ENCODE measurements at regions not wholly inside any gene's neighbourhood (a gene's known extent, or its start where the extent isn't known, plus 50 kb on each side); places are given as distances from the start of the nearest gene placed in this dataset.

- Histone ChIP-seq H3K9me3 (replicated peaks in 1 of 2; ENCODE audit: control insufficient read depth in 1 of 2, insufficient read depth in 1 of 2, low read length in 2 of 2) (no peaks in the 10 kb centered on the region), H3K27ac (ENCODE audit: low read depth in 1 of 2, low read length in 2 of 2) (no peak overlapping the region), H3K4me1 (ENCODE audit: control insufficient read depth in 1 of 2, insufficient read depth in 2 of 2, low read length in 2 of 2) (no peaks in the 10 kb centered on the region), H2AFZ (ENCODE audit: insufficient read depth, low read depth, low read length, poor library complexity, severe bottlenecking) (no peak overlapping the region), H3K4me2 (replicated peaks; ENCODE audit: extremely low read depth, low read length, poor library complexity, severe bottlenecking) (no peak overlapping the region), H4K20me1 (ENCODE audit: insufficient read depth, low read length) (no peaks in the 10 kb centered on the region), H3K9ac (ENCODE audit: insufficient read depth, low read length, poor library complexity, severe bottlenecking) (no peak overlapping the region), H3K4me3 (replicated peaks in 1 of 3; ENCODE audit: low read depth in 2 of 3, low read length in 3 of 3) (no peak overlapping the region), H3K79me2 (ENCODE audit: insufficient read depth, low read length) (no peaks in the 10 kb centered on the region), H3K27me3 (ENCODE audit: control insufficient read depth in 2 of 2, insufficient read depth in 2 of 2, low read length in 2 of 2) (no peaks in the 10 kb centered on the region), H3K36me3 (replicated peaks in 1 of 2; ENCODE audit: control insufficient read depth in 1 of 2, insufficient read depth in 2 of 2, low read length in 2 of 2) (no peaks in the 10 kb centered on the region)
- peaks cover 0 to 2% (median 0%) of the 10 kb centered on the region in 3 donors for H3K27me3 Mint-ChIP-seq (ENCODE audit: low read depth in 3 of 3)
- no CpG with 5 or more reads among the region's 6 CpGs for WGBS (ENCODE audit: insufficient coverage)
- TF ChIP-seq CTCF (IDR thresholded peaks at IDR 0.05): no peak
- DNase-seq: no peak
- H3K9me3 Mint-ChIP-seq: no peaks in the 10 kb centered on the region
- no peaks in the 10 kb centered on the region for H3K36me3 Mint-ChIP-seq
- H3K4me3 Mint-ChIP-seq: no peak overlapping the region
- intact Hi-C loops (cut with micrococcal nuclease): no loop called here
- peaks cover 5% of the 10 kb centered on the region for H3K4me1 Mint-ChIP-seq
- H3K27ac Mint-ChIP-seq: no peak overlapping the region
Observed at GRCh38 chr5:96024683-96025475, 63.2 kb upstream of the ELL2 start.

GRCh38 chr5:96023518-96023917 is 61.9 kb upstream of the ELL2 start:
- no peak for TF ChIP-seq CTCF (IDR thresholded peaks at IDR 0.05)
- no peaks in the 10 kb centered on the region for H3K9me3 ChIP-seq (replicated peaks in 1 of 2; ENCODE audit: control insufficient read depth in 1 of 2, insufficient read depth in 1 of 2, low read length in 2 of 2)
- peaks cover 0 to 2% (median 0%) of the 10 kb centered on the region in 3 donors for H3K27me3 Mint-ChIP-seq (ENCODE audit: low read depth in 3 of 3)
- no peak overlapping the region for H3K4me2 ChIP-seq (replicated peaks; ENCODE audit: extremely low read depth, low read length, poor library complexity, severe bottlenecking)
- no peaks in the 10 kb centered on the region for H3K36me3 Mint-ChIP-seq
- H3K36me3 ChIP-seq (replicated peaks in 1 of 2; ENCODE audit: control insufficient read depth in 1 of 2, insufficient read depth in 2 of 2, low read length in 2 of 2): no peaks in the 10 kb centered on the region
- H3K27ac Mint-ChIP-seq: no peak overlapping the region
- H3K79me2 ChIP-seq (ENCODE audit: insufficient read depth, low read length): no peaks in the 10 kb centered on the region
- intact Hi-C loops (cut with micrococcal nuclease): no loop called here
- H3K9ac ChIP-seq (ENCODE audit: insufficient read depth, low read length, poor library complexity, severe bottlenecking): no peak overlapping the region
- H3K4me1 ChIP-seq (ENCODE audit: control insufficient read depth in 1 of 2, insufficient read depth in 2 of 2, low read length in 2 of 2): no peaks in the 10 kb centered on the region
- no peak overlapping the region for H2AFZ ChIP-seq (ENCODE audit: insufficient read depth, low read depth, low read length, poor library complexity, severe bottlenecking)
- no peak overlapping the region for H3K4me3 ChIP-seq (replicated peaks in 1 of 3; ENCODE audit: low read depth in 2 of 3, low read length in 3 of 3)
- WGBS (ENCODE audit: insufficient coverage): no CpG with 5 or more reads among the region's 2 CpGs
- H3K27me3 ChIP-seq (ENCODE audit: control insufficient read depth in 2 of 2, insufficient read depth in 2 of 2, low read length in 2 of 2): no peaks in the 10 kb centered on the region
- no peak for DNase-seq
- peaks cover 5% of the 10 kb centered on the region for H3K4me1 Mint-ChIP-seq
- no peaks in the 10 kb centered on the region for H4K20me1 ChIP-seq (ENCODE audit: insufficient read depth, low read length)
- no peak overlapping the region for H3K4me3 Mint-ChIP-seq
- H3K9me3 Mint-ChIP-seq: no peaks in the 10 kb centered on the region
- H3K27ac ChIP-seq (ENCODE audit: low read depth in 1 of 2, low read length in 2 of 2): no peak overlapping the region
